T1000 (cell line): ENCODE measurements at regions not wholly inside any gene's neighbourhood (a gene's known extent, or its start where the extent isn't known, plus 50 kb on each side); places are given as distances from the start of the nearest gene placed in this dataset.

Source experiments
- DNase-seq: peaks from one replicate; lab custom pipeline; 2025; ENCODE audit warnings: mixed read lengths; lab: John Stamatoyannopoulos, UW

GRCh38 chr3:177536873-177537272 is 339.6 kb upstream of the TBL1XR1 start:
- no peak for DNase-seq

- no peak for DNase-seq
These were observed 340.3 kb upstream of the TBL1XR1 start for GRCh38 chr3:177537612-177538011.

DNA sequence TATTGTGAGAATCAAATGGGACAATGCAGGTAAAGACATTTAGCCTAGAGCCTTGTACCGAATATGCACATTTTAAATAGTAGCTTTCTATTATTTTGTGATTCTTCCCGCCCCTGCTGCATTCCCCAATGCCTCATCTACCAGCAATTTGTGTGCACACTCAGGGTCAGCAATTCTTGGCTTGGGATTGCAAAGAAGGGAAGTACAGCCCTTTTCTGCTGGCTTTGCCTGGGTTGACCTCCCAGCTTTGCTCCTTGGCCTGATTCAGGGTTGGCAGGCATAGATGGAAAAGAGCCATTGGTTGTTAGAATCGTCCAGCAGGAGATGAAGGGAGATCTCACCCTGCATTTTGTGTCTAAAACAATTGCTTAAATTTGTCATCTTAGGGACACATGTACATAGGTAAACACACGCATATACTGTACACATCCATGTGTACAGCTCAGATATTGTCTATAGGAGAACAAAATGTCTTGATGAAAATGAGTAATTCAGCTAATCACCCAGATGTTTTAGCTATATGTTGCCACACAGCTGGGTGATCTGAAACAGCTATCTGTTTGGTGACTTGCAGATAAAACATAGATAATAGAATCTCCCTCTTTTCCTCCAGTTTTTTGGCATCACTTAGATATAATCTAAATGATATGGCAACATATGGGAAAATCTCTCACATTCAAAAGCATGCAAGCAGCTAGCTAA is 340.9 kb upstream of the TBL1XR1 start:
- no peak for DNase-seq

GRCh38 chr3:177538750-177539730 is 341.8 kb upstream of the TBL1XR1 start:
- no peak for DNase-seq

- no peak for DNase-seq
These were observed 344.3 kb upstream of the TBL1XR1 start for GRCh38 chr3:177541541-177541940.

DNA sequence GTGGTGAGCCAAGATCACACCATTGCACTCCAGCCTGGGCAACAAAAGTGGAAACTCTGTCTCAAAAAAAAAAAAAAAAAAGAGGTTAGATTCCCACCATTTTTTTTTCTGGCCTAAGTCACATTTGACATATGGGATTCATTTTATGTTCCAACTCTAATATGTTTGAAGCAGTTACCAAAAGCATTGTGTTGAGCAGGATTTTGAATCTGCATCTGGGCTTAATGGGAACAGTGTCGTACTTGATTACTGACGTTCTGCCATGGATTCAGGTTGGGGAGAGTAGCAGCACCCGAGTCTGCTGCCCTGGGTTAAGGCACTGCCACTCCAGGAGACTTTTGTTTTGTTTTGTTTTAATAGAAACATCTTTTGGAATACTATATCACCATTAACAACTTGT is 348.7 kb upstream of the TBL1XR1 start:
- DNase-seq: no peak

DNA sequence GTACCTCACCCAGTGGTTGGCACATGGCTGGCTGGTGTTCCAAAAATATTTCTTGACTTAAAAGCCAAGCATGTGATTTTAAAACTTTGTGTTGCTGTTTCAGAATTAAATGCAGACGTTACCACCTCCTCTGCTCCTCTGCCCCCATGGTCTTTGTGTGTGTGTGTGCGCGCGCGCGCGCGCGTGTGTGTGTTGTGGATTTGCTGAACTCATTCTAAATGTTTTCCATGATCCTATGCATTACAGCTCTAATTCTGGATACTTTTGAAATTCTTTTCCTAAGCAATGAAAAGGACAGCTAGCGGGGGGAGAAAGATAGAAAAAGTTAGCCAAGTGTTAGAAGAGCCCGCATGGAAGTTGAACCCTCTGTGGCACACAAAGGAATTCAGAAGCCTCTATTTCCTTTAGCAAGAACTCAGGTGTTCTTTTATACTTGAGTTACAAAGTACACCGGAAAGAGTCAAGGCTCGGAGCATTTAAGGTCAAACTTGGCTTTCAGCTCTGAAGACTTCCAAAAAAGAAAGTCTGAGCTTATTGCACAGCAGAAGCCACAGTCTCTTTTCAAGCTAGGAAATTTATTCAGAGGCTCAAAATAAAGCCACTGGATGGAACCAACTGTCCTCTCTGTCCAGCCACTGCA is 350.5 kb upstream of the TBL1XR1 start:
- DNase-seq: no peak

GRCh38 chr3:177550667-177551066 is 353.4 kb upstream of the TBL1XR1 start:
- no peak for DNase-seq

DNA sequence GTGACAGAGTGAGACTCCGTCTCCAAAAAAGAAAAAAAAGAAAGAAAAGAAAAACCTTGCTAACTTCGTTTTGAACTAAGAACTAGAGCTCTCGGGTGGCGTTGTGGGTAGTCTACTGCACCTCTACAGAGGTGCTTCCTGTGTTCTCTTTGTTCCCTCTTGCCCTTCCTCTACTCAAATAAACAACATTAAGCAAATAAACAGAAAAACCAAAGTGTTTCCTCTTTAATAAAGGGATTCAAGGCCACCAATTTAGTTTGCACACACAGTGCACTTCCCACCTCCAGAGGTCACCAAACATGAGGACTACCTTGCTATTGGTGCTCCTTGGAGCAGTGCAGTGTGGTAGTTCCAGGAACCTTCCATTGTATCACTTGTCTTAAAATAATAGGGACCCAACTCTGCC is 354.2 kb upstream of the TBL1XR1 start:
- DNase-seq: no peak

GRCh38 chr3:177552051-177552450 is 354.8 kb upstream of the TBL1XR1 start:
- no peak for DNase-seq

DNA sequence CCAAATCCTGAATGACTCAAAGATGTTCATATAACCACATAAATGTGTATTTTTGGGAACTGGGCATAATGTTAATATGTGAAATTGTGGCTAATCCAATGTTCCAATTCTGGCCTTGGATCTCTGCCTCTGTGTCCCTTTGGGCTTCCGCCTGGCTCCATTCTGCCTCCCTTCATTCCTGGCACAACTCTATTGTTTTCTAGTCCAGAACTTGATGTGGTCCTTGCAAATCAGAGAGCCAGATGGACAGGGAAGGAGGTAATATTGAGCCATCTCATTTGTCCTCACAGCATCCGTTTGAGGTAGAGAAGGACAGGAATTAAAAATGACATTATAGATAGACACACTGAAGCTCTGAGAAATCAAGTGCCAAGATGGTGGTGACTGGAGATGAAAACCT is 355.7 kb upstream of the TBL1XR1 start:
- no peak for DNase-seq

DNA sequence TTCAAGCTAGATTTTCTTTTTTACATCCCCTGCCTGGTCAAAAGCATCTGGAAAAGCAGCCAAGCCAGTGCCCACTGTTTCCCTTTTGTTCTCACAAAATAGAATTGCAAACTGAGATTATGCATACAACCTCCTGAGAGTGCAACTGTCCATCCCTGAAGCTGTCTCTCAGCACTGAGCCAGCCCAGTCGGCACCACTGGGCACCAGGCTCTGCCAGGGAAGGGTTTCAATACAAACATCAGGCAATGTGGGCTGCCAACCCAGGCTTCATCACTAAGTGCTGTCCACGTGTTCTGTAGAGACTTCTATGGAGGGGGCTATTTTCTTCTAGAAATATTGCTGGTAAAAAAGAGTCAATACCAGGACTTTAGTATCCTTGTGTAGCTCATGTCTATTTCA is 356.3 kb upstream of the TBL1XR1 start:
- no peak for DNase-seq

- no peak for DNase-seq
These were observed 357.8 kb upstream of the TBL1XR1 start for GRCh38 chr3:177554895-177555759.

- DNase-seq: no peak
These were observed 360.3 kb upstream of the TBL1XR1 start for GRCh38 chr3:177557548-177557947.

- no peak for DNase-seq
These were observed 364.1 kb upstream of the TBL1XR1 start for GRCh38 chr3:177561365-177561764.

DNA sequence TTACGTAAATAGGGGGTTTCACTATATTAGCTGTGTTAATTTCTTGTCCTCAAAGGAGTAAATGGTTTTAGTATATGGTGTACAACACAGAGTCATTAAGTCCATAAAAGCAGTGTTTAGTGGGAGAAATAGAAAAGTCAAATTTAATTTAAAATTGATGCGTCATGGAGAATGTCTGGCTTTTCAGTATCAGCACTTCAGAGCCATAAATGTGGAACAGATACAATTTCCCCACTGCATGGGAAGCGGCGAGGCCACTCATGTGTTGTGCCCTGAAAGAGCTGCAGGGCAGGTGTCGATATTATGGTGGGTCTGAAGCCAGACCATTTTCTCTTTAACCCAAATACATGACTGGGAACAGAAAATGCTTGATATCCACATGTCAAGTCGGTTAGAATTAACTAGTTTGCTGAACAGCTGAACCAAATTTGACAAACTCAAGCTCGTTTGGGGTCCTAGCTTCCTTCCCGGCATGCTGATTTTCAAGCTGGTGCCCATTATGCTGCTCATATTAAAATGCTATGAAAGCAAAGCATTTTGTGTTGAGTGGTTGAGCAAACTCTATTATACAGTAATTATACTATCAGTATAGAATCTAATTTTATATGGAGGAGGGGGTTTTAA is 364.6 kb upstream of the TBL1XR1 start:
- no peak for DNase-seq

GRCh38 chr3:177563243-177563780 is 366.0 kb upstream of the TBL1XR1 start:
- DNase-seq: no peak

DNA sequence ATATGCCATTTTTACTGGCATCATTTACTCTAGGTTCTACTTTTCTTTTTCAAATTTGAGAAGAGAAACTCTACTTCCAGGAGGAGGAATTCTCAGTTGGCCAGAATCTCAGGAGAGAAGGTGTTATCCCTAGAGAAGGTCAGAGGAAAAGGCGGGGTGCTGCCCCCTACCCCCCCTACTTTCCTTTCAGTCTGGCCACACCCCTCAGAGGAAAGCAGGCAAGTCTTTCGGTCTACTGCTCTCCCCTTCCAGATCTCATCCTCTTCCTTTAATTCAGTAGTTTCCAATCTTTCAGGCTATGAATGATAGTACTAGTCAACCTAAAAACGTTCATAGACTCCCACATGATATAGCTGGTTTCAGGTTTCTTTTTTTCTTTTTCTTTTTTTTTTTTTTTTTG is 366.5 kb upstream of the TBL1XR1 start:
- no peak for DNase-seq

GRCh38 chr3:177565981-177566380 is 368.7 kb upstream of the TBL1XR1 start:
- DNase-seq: no peak

- no peak for DNase-seq
These were observed 370.6 kb upstream of the TBL1XR1 start for GRCh38 chr3:177567833-177568232.

- no peak for DNase-seq
These were observed 371.9 kb upstream of the TBL1XR1 start for GRCh38 chr3:177569193-177569592.
